Activated CD4-positive, alpha-beta T cell treated with anti-CD3 and anti-CD28 coated beads, Interleukin-2, amount 10 ng/mL, durations not matched to agents 7 days and 5 days (primary cell): ENCODE measurements at regions not wholly inside any gene's neighbourhood (a gene's known extent, or its start where the extent isn't known, plus 50 kb on each side); places are given as distances from the start of the nearest gene placed in this dataset.

Experiments
- CTCF ChIA-PET: fragments of 350-600 bp; sonication (Branson Sonifier 250); formaldehyde crosslinking; loops from one replicate; lab custom pipeline; 2021; ENCODE audit warnings: antibody characterized with exemption; lab: Charles Lee
- POLR2A ChIA-PET: fragments of 350-600 bp; sonication (Branson Sonifier 250); formaldehyde crosslinking; loops from one replicate; lab custom pipeline; 2021; ENCODE audit warnings: antibody characterized with exemption; lab: Charles Lee
- DNase-seq: peaks from one replicate; pipeline ENCODE4 v3.0.0-alpha.2; 2020
- H3K27ac Mint-ChIP-seq: one replicate; pipeline ENCODE4 v1.8.0; 2021; ENCODE audit warnings: mild to moderate bottlenecking, moderate library complexity, mixed read lengths
- H3K27me3 Mint-ChIP-seq: one replicate; pipeline ENCODE4 v1.8.0; 2021; ENCODE audit warnings: mixed read lengths
- H3K36me3 Mint-ChIP-seq: one replicate; pipeline ENCODE4 v1.8.0; 2021; ENCODE audit warnings: low read depth, mixed read lengths
- H3K4me1 Mint-ChIP-seq: one replicate; pipeline ENCODE4 v1.8.0; 2021; ENCODE audit warnings: mixed read lengths
- H3K4me3 Mint-ChIP-seq: one replicate; pipeline ENCODE4 v1.8.0; 2021; ENCODE audit warnings: mild to moderate bottlenecking, moderate library complexity, mixed read lengths
- H3K9me3 Mint-ChIP-seq: one replicate; pipeline ENCODE4 v1.8.0; 2021; ENCODE audit warnings: mixed read lengths

DNA sequence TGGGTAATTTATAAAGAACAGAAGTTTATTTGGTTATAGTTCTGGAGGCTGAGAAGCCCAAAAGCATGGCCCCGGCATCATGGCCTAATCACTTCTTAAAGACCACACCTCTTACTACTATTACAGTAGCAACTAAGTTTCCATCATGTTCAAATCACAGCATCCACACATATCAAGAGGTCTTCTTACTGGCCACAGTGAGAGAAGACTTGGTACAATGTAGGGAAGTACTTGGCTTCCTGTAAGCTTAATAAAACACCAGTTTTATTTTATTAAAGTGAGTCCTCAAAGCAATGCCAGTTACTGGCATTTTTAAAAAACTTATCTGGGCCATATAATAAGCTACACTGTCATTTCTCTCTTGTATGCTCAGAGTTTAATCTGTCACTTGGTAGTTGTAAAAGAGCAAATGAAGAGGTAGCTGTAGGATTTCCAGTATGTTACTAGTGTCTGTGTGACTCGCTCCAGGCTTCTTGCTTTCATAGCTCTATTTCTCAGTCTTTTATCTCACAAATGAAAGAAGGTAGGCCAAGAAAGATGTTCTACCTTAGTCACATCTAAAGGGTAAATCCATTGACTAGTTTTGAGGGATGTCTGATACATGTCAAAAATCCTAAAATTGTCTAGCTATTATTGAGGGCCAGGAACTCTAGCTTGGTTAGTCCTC is 159.2 kb upstream of the CPEB2 start:
- CTCF ChIA-PET: interaction anchor here (1.0 to 1.6 kb wide), 2 partner anchors 13 to 25 kb away, joined by 4 read pairs; no protein-coding TSS in a partner anchor
- no peak overlapping the region for H3K4me3 Mint-ChIP-seq
- no peaks in the 10 kb centered on the region for H3K27me3 Mint-ChIP-seq
- POLR2A ChIA-PET: no interaction called here
- H3K27ac Mint-ChIP-seq: no peak overlapping the region
- no peaks in the 10 kb centered on the region for H3K4me1 Mint-ChIP-seq
- H3K36me3 Mint-ChIP-seq: no peaks in the 10 kb centered on the region
- DNase-seq: no peak
- H3K9me3 Mint-ChIP-seq: peaks cover 3% of the 10 kb centered on the region

DNA sequence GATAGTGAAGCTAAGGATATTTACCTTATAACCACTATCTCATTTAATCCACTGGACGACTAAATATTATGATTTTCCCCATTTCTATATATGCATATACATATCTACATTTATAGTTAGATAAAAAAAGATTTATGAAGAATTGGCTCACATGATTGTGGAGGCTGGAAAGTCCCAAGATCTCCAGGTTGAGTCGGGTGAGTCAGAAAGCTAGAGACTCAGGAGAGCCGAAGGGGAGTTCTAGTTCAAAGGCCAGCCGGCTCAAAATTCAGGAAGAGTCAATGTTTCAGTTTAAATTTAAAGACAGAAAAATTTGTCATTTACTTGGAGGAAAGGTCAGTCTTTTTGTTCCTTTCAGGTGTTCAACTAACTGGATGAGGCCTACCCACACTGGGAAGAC is 158.2 kb upstream of the CPEB2 start:
- ChIA-PET CTCF (interaction anchor here (1.0 to 1.6 kb wide), 2 partner anchors 12 to 24 kb away, joined by 4 read pairs; no protein-coding TSS in a partner anchor), POLR2A (no interaction called here)
- H3K36me3 Mint-ChIP-seq: no peaks in the 10 kb centered on the region
- no peak for DNase-seq
- H3K27ac Mint-ChIP-seq: no peak overlapping the region
- H3K9me3 Mint-ChIP-seq: peaks cover 3% of the 10 kb centered on the region
- no peaks in the 10 kb centered on the region for H3K27me3 Mint-ChIP-seq
- no peaks in the 10 kb centered on the region for H3K4me1 Mint-ChIP-seq
- no peak overlapping the region for H3K4me3 Mint-ChIP-seq

- Mint-ChIP-seq H3K27ac (no peak overlapping the region), H3K27me3 (no peaks in the 10 kb centered on the region), H3K4me3 (no peak overlapping the region), H3K4me1 (peaks cover 6% of the 10 kb centered on the region), H3K9me3 (peaks cover 3% of the 10 kb centered on the region), H3K36me3 (no peaks in the 10 kb centered on the region)
- CTCF ChIA-PET: interaction anchor here (0.6 kb wide), 1 partner anchor 1804 kb away, joined by 3 read pairs; no protein-coding TSS in a partner anchor
- POLR2A ChIA-PET: no interaction called here
- no peak for DNase-seq
These were observed 154.1 kb upstream of the CPEB2 start for GRCh38 chr4:14848229-14848628.

DNA sequence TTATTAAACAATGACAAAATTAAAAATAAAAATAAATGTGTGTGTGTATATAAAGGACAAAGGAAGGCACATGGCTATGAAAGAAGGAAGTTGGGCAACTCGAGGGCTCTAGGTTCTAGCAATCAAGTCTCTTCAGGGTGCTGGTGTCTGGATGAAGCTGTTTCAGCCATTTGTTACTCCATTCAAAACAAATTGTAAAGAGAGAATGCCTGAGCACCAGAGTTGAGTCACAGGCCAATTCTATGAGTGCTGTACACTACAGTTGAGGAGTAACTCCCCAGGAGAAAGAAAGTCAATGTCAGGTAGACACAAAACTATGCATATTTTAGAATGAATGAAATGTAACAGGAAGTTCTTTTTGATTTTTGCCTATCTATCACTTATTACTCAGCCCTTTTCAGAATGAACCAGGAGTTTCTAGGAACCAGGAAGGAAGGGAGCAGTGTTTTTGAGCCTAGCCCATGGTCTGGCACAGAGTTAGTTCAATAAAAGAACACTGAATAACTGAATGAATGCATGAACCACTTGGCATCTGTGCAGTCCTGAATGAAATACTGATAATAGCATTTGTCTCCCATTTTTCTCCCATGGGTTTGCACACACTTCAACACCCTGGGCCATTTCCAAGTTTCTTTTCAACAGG is 151.7 kb upstream of the CPEB2 start:
- Mint-ChIP-seq H3K9me3 (peaks cover 5% of the 10 kb centered on the region), H3K4me1 (peaks cover 8% of the 10 kb centered on the region)

GRCh38 chr4:14853176-14853943 is 148.9 kb upstream of the CPEB2 start:
- Mint-ChIP-seq H3K27ac (no peak overlapping the region), H3K4me1 (peaks cover 18% of the 10 kb centered on the region), H3K36me3 (no peaks in the 10 kb centered on the region), H3K9me3 (peaks cover 7% of the 10 kb centered on the region), H3K4me3 (no peak overlapping the region), H3K27me3 (no peaks in the 10 kb centered on the region)
- DNase-seq: no peak
- ChIA-PET CTCF (no interaction called here), POLR2A (no interaction called here)

More for the DNA sequence above, 151.7 kb upstream of the CPEB2 start:
- Mint-ChIP-seq H3K36me3 (no peaks in the 10 kb centered on the region), H3K4me3 (no peak overlapping the region), H3K27me3 (no peaks in the 10 kb centered on the region), H3K27ac (no peak overlapping the region)
- CTCF ChIA-PET: no interaction called here
- no peak for DNase-seq
- POLR2A ChIA-PET: no interaction called here

- no peaks in the 10 kb centered on the region for H3K36me3 Mint-ChIP-seq
- H3K9me3 Mint-ChIP-seq: peaks cover 7% of the 10 kb centered on the region
- no peaks in the 10 kb centered on the region for H3K27me3 Mint-ChIP-seq
- ChIA-PET CTCF (interaction anchor here (1.6 kb wide), 1 partner anchor 12 kb away, joined by 4 read pairs; no protein-coding TSS in a partner anchor), POLR2A (no interaction called here)
- peaks cover 15% of the 10 kb centered on the region for H3K4me1 Mint-ChIP-seq
- H3K27ac Mint-ChIP-seq: no peak overlapping the region
- no peak for DNase-seq
- no peak overlapping the region for H3K4me3 Mint-ChIP-seq
These were observed 146.6 kb upstream of the CPEB2 start for GRCh38 chr4:14855719-14856061.

DNA sequence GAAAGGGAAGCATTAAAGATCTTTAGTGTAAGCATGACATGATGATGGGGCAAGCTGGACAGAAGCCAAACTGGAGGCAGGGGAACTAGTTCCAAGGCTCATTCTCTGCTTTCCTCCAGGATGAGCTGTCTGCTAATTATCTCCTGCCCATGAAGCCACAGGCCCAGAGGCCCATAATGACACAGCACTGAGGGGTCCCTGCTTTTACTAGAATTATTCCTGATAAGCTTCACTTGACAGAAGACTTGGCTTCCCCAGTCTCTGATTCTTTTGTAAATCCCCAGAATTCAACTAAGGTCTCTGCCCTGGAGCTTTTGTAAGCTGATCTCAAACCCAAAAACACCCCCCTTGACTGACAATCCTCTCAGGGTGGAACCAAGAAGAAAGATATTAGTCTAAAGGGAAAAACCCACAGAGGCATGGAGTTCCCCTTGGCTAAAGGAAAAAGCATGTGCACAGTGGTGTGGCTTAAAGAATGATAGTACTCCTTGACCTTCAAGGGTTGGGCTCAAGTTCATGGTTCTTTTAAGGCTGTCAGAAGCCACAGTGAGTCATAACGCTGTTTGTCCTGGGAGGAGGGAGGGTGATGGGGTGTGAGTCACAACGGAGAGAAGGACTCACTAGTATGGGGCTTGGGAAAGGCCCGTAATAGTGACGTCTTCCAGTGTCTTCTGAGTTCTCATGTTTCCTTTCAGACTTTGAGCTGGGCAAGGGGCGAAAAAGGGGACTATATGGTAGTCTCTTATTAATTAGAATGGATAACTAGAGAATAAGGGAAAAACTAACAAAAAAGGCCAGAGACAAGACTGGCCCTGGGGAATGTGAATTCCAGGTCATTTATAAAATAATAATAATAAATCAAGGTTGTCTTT is 146.0 kb upstream of the CPEB2 start:
- ChIA-PET POLR2A (no interaction called here), CTCF (interaction anchor here (1.6 kb wide), 1 partner anchor 13 kb away, joined by 4 read pairs; no protein-coding TSS in a partner anchor)
- Mint-ChIP-seq H3K36me3 (no peaks in the 10 kb centered on the region), H3K27me3 (no peaks in the 10 kb centered on the region), H3K4me1 (peaks cover 12% of the 10 kb centered on the region), H3K9me3 (peaks cover 7% of the 10 kb centered on the region), H3K4me3 (no peak overlapping the region), H3K27ac (no peak overlapping the region)
- DNase-seq: peak; percentile 14

- H3K9me3 Mint-ChIP-seq: peaks cover 7% of the 10 kb centered on the region
- H3K4me1 Mint-ChIP-seq: peaks cover 12% of the 10 kb centered on the region
- H3K4me3 Mint-ChIP-seq: no peak overlapping the region
- ChIA-PET CTCF (interaction anchor here (1.6 kb wide), 1 partner anchor 14 kb away, joined by 4 read pairs; no protein-coding TSS in a partner anchor), POLR2A (no interaction called here)
- no peaks in the 10 kb centered on the region for H3K27me3 Mint-ChIP-seq
- DNase-seq: no peak
- H3K36me3 Mint-ChIP-seq: no peaks in the 10 kb centered on the region
- no peak overlapping the region for H3K27ac Mint-ChIP-seq
These were observed 145.4 kb upstream of the CPEB2 start for GRCh38 chr4:14856934-14857235.

GRCh38 chr4:14857475-14857874 is 144.8 kb upstream of the CPEB2 start:
- Mint-ChIP-seq H3K27ac (no peak overlapping the region), H3K4me1 (peaks cover 12% of the 10 kb centered on the region), H3K4me3 (no peak overlapping the region), H3K27me3 (peaks cover under 1% of the 10 kb centered on the region), H3K9me3 (peaks cover 4% of the 10 kb centered on the region), H3K36me3 (no peaks in the 10 kb centered on the region)
- ChIA-PET CTCF (no interaction called here), POLR2A (no interaction called here)
- DNase-seq: no peak

GRCh38 chr4:14857981-14858380 is 144.3 kb upstream of the CPEB2 start:
- CTCF ChIA-PET: no interaction called here
- peaks cover 2% of the 10 kb centered on the region for H3K27me3 Mint-ChIP-seq
- no peaks in the 10 kb centered on the region for H3K36me3 Mint-ChIP-seq

GRCh38 chr4:14862891-14863290 is 139.4 kb upstream of the CPEB2 start:
- no peaks in the 10 kb centered on the region for H3K4me1 Mint-ChIP-seq
- no peaks in the 10 kb centered on the region for H3K9me3 Mint-ChIP-seq
- H3K36me3 Mint-ChIP-seq: no peaks in the 10 kb centered on the region
- peaks cover 16% of the 10 kb centered on the region for H3K27me3 Mint-ChIP-seq
- no peak for DNase-seq
- ChIA-PET POLR2A (no interaction called here), CTCF (interaction anchor here (1.2 kb wide), 1 partner anchor 11 kb away, joined by 4 read pairs; no protein-coding TSS in a partner anchor)
- H3K4me3 Mint-ChIP-seq: no peak overlapping the region
- no peak overlapping the region for H3K27ac Mint-ChIP-seq

More at GRCh38 chr4:14857981-14858380, 144.3 kb upstream of the CPEB2 start:
- H3K4me3 Mint-ChIP-seq: no peak overlapping the region
- H3K4me1 Mint-ChIP-seq: peaks cover 12% of the 10 kb centered on the region
- no peak for DNase-seq
- POLR2A ChIA-PET: no interaction called here
- H3K27ac Mint-ChIP-seq: no peak overlapping the region
- H3K9me3 Mint-ChIP-seq: peaks cover 4% of the 10 kb centered on the region
